ENCODE measurements at regions not wholly inside any gene's neighbourhood (a gene's known extent, or its start where the extent isn't known, plus 50 kb on each side); places are given as distances from the start of the nearest gene placed in this dataset.

GRCh38 chr21:17869115-17869514, 50.0 kb upstream of the C21orf91 start:
- no peaks in the 10 kb centered on the region for H3K27me3 ChIP-seq
- no peaks in the 10 kb centered on the region for H3K36me3 ChIP-seq
- no peak overlapping the region for H3K27ac ChIP-seq
- no peaks in the 10 kb centered on the region for H3K4me1 ChIP-seq (ENCODE audit: control insufficient read depth in 1 of 2, insufficient read depth in 1 of 2, low read depth in 1 of 2, low read length in 1 of 2)
- no peak overlapping the region for H3K4me3 ChIP-seq (ENCODE audit: low read depth in 1 of 2, low read length in 1 of 2)
- TF ChIP-seq, protein P1, sequence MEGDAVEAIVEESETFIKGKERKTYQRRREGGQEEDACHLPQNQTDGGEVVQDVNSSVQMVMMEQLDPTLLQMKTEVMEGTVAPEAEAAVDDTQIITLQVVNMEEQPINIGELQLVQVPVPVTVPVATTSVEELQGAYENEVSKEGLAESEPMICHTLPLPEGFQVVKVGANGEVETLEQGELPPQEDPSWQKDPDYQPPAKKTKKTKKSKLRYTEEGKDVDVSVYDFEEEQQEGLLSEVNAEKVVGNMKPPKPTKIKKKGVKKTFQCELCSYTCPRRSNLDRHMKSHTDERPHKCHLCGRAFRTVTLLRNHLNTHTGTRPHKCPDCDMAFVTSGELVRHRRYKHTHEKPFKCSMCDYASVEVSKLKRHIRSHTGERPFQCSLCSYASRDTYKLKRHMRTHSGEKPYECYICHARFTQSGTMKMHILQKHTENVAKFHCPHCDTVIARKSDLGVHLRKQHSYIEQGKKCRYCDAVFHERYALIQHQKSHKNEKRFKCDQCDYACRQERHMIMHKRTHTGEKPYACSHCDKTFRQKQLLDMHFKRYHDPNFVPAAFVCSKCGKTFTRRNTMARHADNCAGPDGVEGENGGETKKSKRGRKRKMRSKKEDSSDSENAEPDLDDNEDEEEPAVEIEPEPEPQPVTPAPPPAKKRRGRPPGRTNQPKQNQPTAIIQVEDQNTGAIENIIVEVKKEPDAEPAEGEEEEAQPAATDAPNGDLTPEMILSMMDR (IDR thresholded peaks at IDR 0.05): no peak
- no peaks in the 10 kb centered on the region for H3K9me3 ChIP-seq
